ENCODE measurements at regions not wholly inside any gene's neighbourhood (a gene's known extent, or its start where the extent isn't known, plus 50 kb on each side); places are given as distances from the start of the nearest gene placed in this dataset.

- FAIRE-seq (no peak), DNase-seq (ENCODE audit: low read depth, low spot score) (no peak)
- Histone ChIP-seq H4K20me1 (replicated peaks; ENCODE audit: control insufficient read depth, extremely low read depth, insufficient read depth, low read length) (no peaks in the 10 kb centered on the region), H3K36me3 (ENCODE audit: control insufficient read depth in 2 of 2, extremely low read depth in 1 of 2, insufficient read depth in 2 of 2, low read length in 2 of 2) (no peaks in the 10 kb centered on the region), H3K4me2 (ENCODE audit: insufficient read depth, low read length) (no peak overlapping the region), H3K27me3 (ENCODE audit: control insufficient read depth in 2 of 2, insufficient read depth in 2 of 2, low read length in 2 of 2) (no peaks in the 10 kb centered on the region), H3K79me2 (ENCODE audit: control insufficient read depth, insufficient read depth, low read length) (no peaks in the 10 kb centered on the region), H3K4me3 (replicated peaks in 1 of 3; ENCODE audit: insufficient read depth in 1 of 3, low read depth in 1 of 3, low read length in 3 of 3) (no peak overlapping the region), H3K4me1 (ENCODE audit: control insufficient read depth, extremely low read depth, insufficient read depth, low read length) (peaks cover 52% of the 10 kb centered on the region), H3K9ac (replicated peaks; ENCODE audit: extremely low read depth, insufficient read depth, low read length) (no peak overlapping the region), H2AFZ (ENCODE audit: low read depth, low read length) (no peak overlapping the region), H3K9me3 (replicated peaks; ENCODE audit: control insufficient read depth, insufficient read depth, low read length) (no peaks in the 10 kb centered on the region), H3K9me1 (replicated peaks; ENCODE audit: control insufficient read depth, extremely low read depth, insufficient read depth, low read length) (no peaks in the 10 kb centered on the region), H3K27ac (ENCODE audit: insufficient read depth, low read depth, low read length) (no peak overlapping the region)
- TF ChIP-seq FOS (IDR thresholded peaks at IDR 0.05; ENCODE audit: borderline replicate concordance, insufficient read depth, low read length) (no peak), CTCF (IDR thresholded peaks at IDR 0.05; ENCODE audit: extremely low read depth in 1 of 2, insufficient read depth in 1 of 2, low read depth in 1 of 2, low read length in 2 of 2) (no peak), EZH2 (IDR thresholded peaks at IDR 0.05; ENCODE audit: borderline replicate concordance, low read depth, low read length, severe bottlenecking) (no peak), MYC (IDR thresholded peaks at IDR 0.05; ENCODE audit: low read depth, low read length) (no peak), GATA2 (IDR thresholded peaks at IDR 0.05; ENCODE audit: insufficient read depth, insufficient read length, low read depth, low read length) (no peak), POLR2A (IDR thresholded peaks at IDR 0.05; ENCODE audit: low read depth, low read length) (no peak), MAX (IDR thresholded peaks at IDR 0.05; ENCODE audit: insufficient read depth, insufficient read length) (no peak), POLR2AphosphoS5 (IDR thresholded peaks at IDR 0.05; ENCODE audit: insufficient read depth, low read depth, low read length) (no peak), JUN (IDR thresholded peaks at IDR 0.05; ENCODE audit: borderline replicate concordance, insufficient read depth, insufficient read length, low read depth) (no peak)
- POLR2A ChIA-PET = no interaction called here
- CTCF ChIA-PET = interaction anchor here (1.1 kb wide), 1 partner anchor 64 kb away, joined by 3 read pairs; no protein-coding TSS in a partner anchor
- intact Hi-C loops (cut with micrococcal nuclease) = no loop called here
- dilution Hi-C loops (cut with MboI; ENCODE audit: extremely low pct_ligation_motif_present, low sequenced_read_pairs) = no loop called here
- BruUV-seq (replicated peaks) = no TSS peak
Observed at GRCh38 chr2:42922293-42922692, 129.9 kb upstream of the HAAO start.

Data from endothelial cell of umbilical vein (primary cell).